ENCODE measurements at regions not wholly inside any gene's neighbourhood (a gene's known extent, or its start where the extent isn't known, plus 50 kb on each side); places are given as distances from the start of the nearest gene placed in this dataset.

DNA sequence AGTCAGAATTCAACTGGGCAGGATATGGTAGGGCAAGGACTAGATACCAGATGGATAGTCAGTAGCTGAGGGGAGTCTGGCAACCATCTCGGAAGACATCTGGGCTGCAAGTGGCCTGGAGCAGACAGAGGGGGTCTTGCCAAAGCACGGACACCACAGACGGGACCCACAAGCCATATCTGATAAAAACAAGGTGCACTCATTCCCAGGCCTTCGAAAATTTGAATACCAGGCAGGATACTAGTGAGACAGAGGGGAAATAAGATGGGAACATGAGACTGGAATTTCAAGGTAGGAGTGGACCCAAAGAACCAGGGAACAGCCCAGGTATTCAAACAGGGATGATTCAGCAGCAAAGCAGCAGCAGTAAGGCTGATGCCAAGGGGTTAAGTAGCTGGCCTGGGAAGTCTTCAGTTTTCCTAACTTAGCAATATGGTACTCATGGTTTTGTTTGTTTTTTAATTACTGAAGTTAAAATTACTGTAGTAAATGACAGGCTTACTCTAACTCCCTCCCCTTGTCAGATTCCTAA, 144.9 kb upstream of the NCKAP5 start:
- TF ChIP-seq, protein P1, sequence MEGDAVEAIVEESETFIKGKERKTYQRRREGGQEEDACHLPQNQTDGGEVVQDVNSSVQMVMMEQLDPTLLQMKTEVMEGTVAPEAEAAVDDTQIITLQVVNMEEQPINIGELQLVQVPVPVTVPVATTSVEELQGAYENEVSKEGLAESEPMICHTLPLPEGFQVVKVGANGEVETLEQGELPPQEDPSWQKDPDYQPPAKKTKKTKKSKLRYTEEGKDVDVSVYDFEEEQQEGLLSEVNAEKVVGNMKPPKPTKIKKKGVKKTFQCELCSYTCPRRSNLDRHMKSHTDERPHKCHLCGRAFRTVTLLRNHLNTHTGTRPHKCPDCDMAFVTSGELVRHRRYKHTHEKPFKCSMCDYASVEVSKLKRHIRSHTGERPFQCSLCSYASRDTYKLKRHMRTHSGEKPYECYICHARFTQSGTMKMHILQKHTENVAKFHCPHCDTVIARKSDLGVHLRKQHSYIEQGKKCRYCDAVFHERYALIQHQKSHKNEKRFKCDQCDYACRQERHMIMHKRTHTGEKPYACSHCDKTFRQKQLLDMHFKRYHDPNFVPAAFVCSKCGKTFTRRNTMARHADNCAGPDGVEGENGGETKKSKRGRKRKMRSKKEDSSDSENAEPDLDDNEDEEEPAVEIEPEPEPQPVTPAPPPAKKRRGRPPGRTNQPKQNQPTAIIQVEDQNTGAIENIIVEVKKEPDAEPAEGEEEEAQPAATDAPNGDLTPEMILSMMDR (IDR thresholded peaks at IDR 0.05): no peak
- TF ChIP-seq POLR2A (IDR thresholded peaks at IDR 0.05): no peak
